ENCODE measurements at regions not wholly inside any gene's neighbourhood (a gene's known extent, or its start where the extent isn't known, plus 50 kb on each side); places are given as distances from the start of the nearest gene placed in this dataset.
"Not testable (repeated sequence)": the region's sequence is repeated elsewhere in the genome, so short reads cannot be mapped to it uniquely, and the experiment has no call there.

GRCh38 chr1:38479662-38480061, 379.9 kb downstream of the RRAGC start:
- not testable (repeated sequence) for TF ChIP-seq CTCF (conservative IDR thresholded peaks at IDR 0.05; ENCODE audit: low read length); EZH2phosphoT487 (IDR thresholded peaks at IDR 0.05; ENCODE audit: borderline replicate concordance, low read depth, low read length)
